A549 (cell line): ENCODE measurements at regions not wholly inside any gene's neighbourhood (a gene's known extent, or its start where the extent isn't known, plus 50 kb on each side); places are given as distances from the start of the nearest gene placed in this dataset.

Experiments used
- ATAC-seq, 2 experiments: fragments of 200-7000 bp in 1 of 2; fragments of >200 bp in 1 of 2; cut with Nextera tagmentation in 1 of 2; cut with Tn5 transposase in 1 of 2; 3 replicates each; pipeline versions ENCODE4 v1.8.0 to v1.9.1; 2018 to 2020; ENCODE audit warnings: mild to moderate bottlenecking in 1 of 2, moderate library complexity in 1 of 2
- CTCF ChIA-PET: fragments of 300-600 bp; sonication (Branson Sonifier 250); formaldehyde crosslinking; extraction: SDS; loops from one replicate; lab custom pipeline; 2021; ENCODE audit warnings: antibody characterized with exemption, inconsistent platforms; lab: Yijun Ruan, JAX
- POLR2A ChIA-PET: fragments of 350-600 bp; formaldehyde crosslinking; extraction: SDS; loops from one replicate; lab custom pipeline; 2021; ENCODE audit warnings: antibody characterized with exemption, inconsistent platforms; lab: Yijun Ruan, JAX
- DNase-seq, 2 experiments: peaks; one replicate each; pipeline versions ENCODE4 v3.0.0 to v3.0.0-alpha.2; 2011 to 2016; ENCODE audit warnings: low read depth in 1 of 2, low spot score in 1 of 2
- FAIRE-seq: peaks from 2 replicates; lab custom pipeline; 2011; peaks lifted over from hg19 to GRCh38; lab: Jason Lieb, UNC
- H3K27ac ChIP-seq, 2 experiments: fragments of >200 bp; sonication (Bioruptor Twin); formaldehyde crosslinking; 3 replicates each; pipeline ENCODE4 v1.5.1; 2016 to 2017
- H3K4me1 ChIP-seq: fragments of >200 bp; sonication (Bioruptor Twin); formaldehyde crosslinking; 3 replicates; pipeline ENCODE4 v1.6.1; 2016
- H3K4me2 ChIP-seq: fragments of >200 bp; sonication (Bioruptor Twin); formaldehyde crosslinking; 3 replicates; pipeline ENCODE4 v1.6.1; 2016
- H3K4me3 ChIP-seq: fragments of >200 bp; sonication (Bioruptor Twin); formaldehyde crosslinking; 3 replicates; pipeline ENCODE4 v1.5.1; 2016
- H3K9me3 ChIP-seq: fragments of >200 bp; sonication (Bioruptor Twin); formaldehyde crosslinking; 3 replicates; pipeline ENCODE4 v1.6.1; 2016
- ATOH8 ChIP-seq: fragments of 250-450 bp; sonication (Bioruptor Pico); IDR thresholded peaks from 2 replicates; pipeline ENCODE4 v1.5.0; 2020; ENCODE audit warnings: low read depth, mild to moderate bottlenecking, moderate library complexity
- BHLHE40 ChIP-seq: IDR thresholded peaks from 2 replicates; pipeline ENCODE4 v1.6.1; 2012; ENCODE audit warnings: low read depth, low read length, inconsistent platforms
- CHD4 ChIP-seq: fragments of 200-600 bp; sonication (generic); IDR thresholded peaks from 2 replicates; pipeline ENCODE4 v1.6.1; 2016; ENCODE audit warnings: antibody characterized with exemption, mild to moderate bottlenecking, borderline replicate concordance
- CTCF ChIP-seq: fragments of >200 bp; sonication (Bioruptor Twin); formaldehyde crosslinking; IDR thresholded peaks from 3 replicates; pipeline ENCODE4 v1.5.1; 2016
- FOSL2 ChIP-seq, 2 experiments: fragments of 450-650 bp in 1 of 2; fragments of >200 bp in 1 of 2; sonication (Bioruptor Twin) in 1 of 2; formaldehyde crosslinking; IDR thresholded peaks; 2 replicates each; pipeline versions ENCODE4 v1.5.0 to v1.6.1; 2016 to 2020; ENCODE audit warnings: mild to moderate bottlenecking in 1 of 2, moderate library complexity in 1 of 2
- HDAC2 ChIP-seq: fragments of 200-600 bp; sonication (generic); IDR thresholded peaks from 2 replicates; pipeline ENCODE4 v1.6.1; 2016
- HEYL ChIP-seq: fragments of 250-450 bp; sonication (Bioruptor Pico); IDR thresholded peaks from 2 replicates; pipeline ENCODE4 v1.8.0; 2021; ENCODE audit warnings: mild to moderate bottlenecking, moderate library complexity
- HOXA7 ChIP-seq: fragments of 250-450 bp; sonication (Bioruptor Pico); IDR thresholded peaks from 2 replicates; pipeline ENCODE4 v1.5.0; 2020; ENCODE audit warnings: mild to moderate bottlenecking, moderate library complexity
- HOXB5 ChIP-seq: fragments of 250-450 bp; sonication (Bioruptor Pico); IDR thresholded peaks from 2 replicates; pipeline ENCODE4 v1.5.0; 2020; ENCODE audit warnings: mild to moderate bottlenecking, moderate library complexity
- MAFK ChIP-seq: fragments of 450-650 bp; IDR thresholded peaks from 2 replicates; pipeline ENCODE4 v1.6.1; 2014; ENCODE audit not compliant: partially characterized antibody
- MAZ ChIP-seq: fragments of 150-350 bp; IDR thresholded peaks from 2 replicates; pipeline ENCODE4 v1.6.1; 2014; ENCODE audit warnings: antibody characterized with exemption, low read depth, low read length, borderline replicate concordance
- NPAS2 ChIP-seq: fragments of 250-450 bp; sonication (Bioruptor Pico); IDR thresholded peaks from 2 replicates; pipeline ENCODE4 v1.8.0; 2022; ENCODE audit warnings: mild to moderate bottlenecking, moderate library complexity, borderline replicate concordance
- POLR2AphosphoS2 ChIP-seq: conservative IDR thresholded peaks from 2 replicates; pipeline ENCODE4 v1.6.1; 2012; ENCODE audit warnings: low read length, improper control_type of control experiment, inconsistent platforms
- RAD21 ChIP-seq, 2 experiments: fragments of >200 bp in 1 of 2; sonication (Bioruptor Twin) in 1 of 2; formaldehyde crosslinking in 1 of 2; IDR thresholded peaks in 1 of 2; conservative IDR thresholded peaks in 1 of 2; 2 replicates in 1 of 2; 3 replicates in 1 of 2; pipeline ENCODE4 v1.6.1; 2012 to 2018; ENCODE audit warnings: inconsistent platforms in 1 of 2
- RARB ChIP-seq: fragments of 250-450 bp; sonication (Bioruptor Pico); IDR thresholded peaks from 2 replicates; pipeline ENCODE4 v1.8.0; 2021; ENCODE audit warnings: mild to moderate bottlenecking, moderate library complexity
- RCOR1 ChIP-seq: fragments of 150-350 bp; IDR thresholded peaks from 2 replicates; pipeline ENCODE4 v1.6.1; 2014; ENCODE audit warnings: antibody characterized with exemption, low read length, low read depth
- REST ChIP-seq: fragments of 200-600 bp; sonication (generic); IDR thresholded peaks from 2 replicates; pipeline ENCODE4 v1.6.1; 2016; ENCODE audit warnings: antibody characterized with exemption, mild to moderate bottlenecking, moderate library complexity
- RFX5 ChIP-seq: fragments of 450-650 bp; IDR thresholded peaks from 2 replicates; pipeline ENCODE4 v1.7.1; 2014; ENCODE audit warnings: antibody characterized with exemption, mild to moderate bottlenecking, moderate library complexity
- SMC3 ChIP-seq: fragments of >200 bp; sonication (Bioruptor Twin); formaldehyde crosslinking; IDR thresholded peaks from 3 replicates; pipeline ENCODE4 v1.6.1; 2018; ENCODE audit warnings: inconsistent platforms
- SREBF2 ChIP-seq: fragments of 450-650 bp; IDR thresholded peaks from 2 replicates; pipeline ENCODE4 v1.6.1; 2014; ENCODE audit warnings: mild to moderate bottlenecking, moderate library complexity
- TFCP2L1 ChIP-seq: fragments of 250-450 bp; sonication (Bioruptor Pico); IDR thresholded peaks from 2 replicates; pipeline ENCODE4 v1.5.0; 2021; ENCODE audit warnings: mild to moderate bottlenecking
- TP53 ChIP-seq: fragments of 250-450 bp; sonication (Bioruptor Pico); IDR thresholded peaks from 2 replicates; pipeline ENCODE4 v1.5.0; 2021; ENCODE audit warnings: mild to moderate bottlenecking, moderate library complexity
- WGBS: methylation state at CpG from one replicate; pipeline ENCODE4 v1.1.6; 2017; ENCODE audit errors: missing lambda C conversion rate; 5-methylcytosine and 5-hydroxymethylcytosine counted together
- TF ChIP-seq, protein P1 (sequence below): fragments of >200 bp; sonication (Bioruptor Twin); formaldehyde crosslinking; IDR thresholded peaks from 2 replicates; pipeline ENCODE4 v1.6.1; 2016
- TF ChIP-seq, protein P2 (sequence below): IDR thresholded peaks from 2 replicates; pipeline ENCODE4 v1.6.1; 2012

GRCh38 chr13:62627226-62627625 is 1211.6 kb upstream of the PCDH20 start:
- ChIA-PET CTCF (no interaction called here), POLR2A (no interaction called here)
- Histone ChIP-seq H3K4me1 (no peaks in the 10 kb centered on the region), H3K4me2 (0 out of 3 replicates have a peak overlapping the region, but pooled peaks have one; percentile 14), H3K27ac (no peak overlapping the region), H3K4me3 (no peak overlapping the region), H3K9me3 (no peaks in the 10 kb centered on the region)
- no peak for ATAC-seq
- TF ChIP-seq ATOH8 (CRISPR knock-in tag) (no peak), HOXB5 (CRISPR knock-in tag) (no peak), POLR2AphosphoS2 (no peak), FOSL2 (IDR thresholded peaks at IDR 0.05) (no peak), FOSL2 (CRISPR knock-in tag; IDR thresholded peaks at IDR 0.05) (no peak), MAFK (no peak), RFX5 (no peak), HDAC2 (no peak), HEYL (CRISPR knock-in tag) (no peak), REST (no peak), BHLHE40 (no peak), TP53 (CRISPR knock-in tag) (no peak), NPAS2 (CRISPR knock-in tag) (no peak), SREBF2 (no peak), MAZ (no peak), CHD4 (no peak), RCOR1 (no peak), HOXA7 (CRISPR knock-in tag) (no peak), RARB (CRISPR knock-in tag) (no peak)
- TF ChIP-seq, protein P1, sequence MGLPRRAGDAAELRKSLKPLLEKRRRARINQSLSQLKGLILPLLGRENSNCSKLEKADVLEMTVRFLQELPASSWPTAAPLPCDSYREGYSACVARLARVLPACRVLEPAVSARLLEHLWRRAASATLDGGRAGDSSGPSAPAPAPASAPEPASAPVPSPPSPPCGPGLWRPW: no peak
- no peak for DNase-seq
- WGBS: 56% methylated on average over 15 of the region's 15 CpGs
- no peak for FAIRE-seq

DNA sequence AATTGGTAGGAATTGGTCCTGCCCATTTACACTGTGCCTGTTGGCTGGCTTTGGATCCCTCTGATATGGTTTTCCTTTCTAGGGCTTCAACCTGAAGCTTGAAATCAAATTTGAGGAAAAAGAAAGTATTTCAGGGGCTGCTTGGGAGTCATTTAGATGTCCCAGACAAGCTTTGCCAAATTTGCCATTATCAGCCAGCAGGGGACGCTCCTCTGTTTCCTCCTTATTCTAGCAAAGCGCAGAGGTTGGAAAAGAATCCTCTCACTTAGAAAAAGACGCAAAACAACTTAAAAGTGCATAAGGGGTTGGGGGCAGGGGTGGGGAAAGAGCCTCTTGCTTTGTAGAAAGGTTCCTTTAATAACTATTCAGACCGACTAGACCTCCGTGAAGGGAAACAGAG is 1211.1 kb upstream of the PCDH20 start:
- POLR2A ChIA-PET: no interaction called here
- Histone ChIP-seq H3K4me1 (no peaks in the 10 kb centered on the region), H3K4me2 (0 out of 3 replicates have a peak overlapping the region, but pooled peaks have one; percentile 14), H3K9me3 (no peaks in the 10 kb centered on the region)
- 12% methylated on average over 5 of the region's 5 CpGs for WGBS
- FAIRE-seq: no peak
- TF ChIP-seq, protein P2, sequence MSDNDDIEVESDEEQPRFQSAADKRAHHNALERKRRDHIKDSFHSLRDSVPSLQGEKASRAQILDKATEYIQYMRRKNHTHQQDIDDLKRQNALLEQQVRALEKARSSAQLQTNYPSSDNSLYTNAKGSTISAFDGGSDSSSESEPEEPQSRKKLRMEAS: no peak
- TF ChIP-seq SMC3 (no peak), TFCP2L1 (no peak), CTCF (peak; percentile 15; the same call in 2 of the 3 replicates), RAD21 (conservative IDR thresholded peaks at IDR 0.05 in 1 of 2, IDR thresholded peaks at IDR 0.05 in 1 of 2) (0 out of 5 replicates have a peak, but pooled peaks of 1 of the 2 experiments have one; percentile 17)
- TF ChIP-seq, all 56 proteins: peak for 2
- no peak for ATAC-seq
- Histone ChIP-seq H3K27ac (no peak overlapping the region), H3K4me3 (no peak overlapping the region)
- CTCF ChIA-PET: no interaction called here
- peak in 1 of 2 experiments; percentile 7 for DNase-seq
